ENCODE measurements at regions not wholly inside any gene's neighbourhood (a gene's known extent, or its start where the extent isn't known, plus 50 kb on each side); places are given as distances from the start of the nearest gene placed in this dataset.
A peak's percentile ranks its signal among the peaks of the same experiment; 100 is the strongest.

- ChIA-PET CTCF (interaction anchor here (1.5 kb wide), 1 partner anchor 10 kb away, joined by 4 read pairs; no protein-coding TSS in a partner anchor), POLR2A (no interaction called here)
- H3K4me3 ChIP-seq (ENCODE audit: low read depth, low read length): no peak overlapping the region
- TF ChIP-seq CTCF (IDR thresholded peaks at IDR 0.05; ENCODE audit: insufficient read depth, low read depth, low read length): no peak
- no peak for DNase-seq (ENCODE audit: low read depth)
- H3K36me3 ChIP-seq (ENCODE audit: control insufficient read depth, insufficient read depth, low read length): no peaks in the 10 kb centered on the region
- no peaks in the 10 kb centered on the region for H3K27me3 ChIP-seq (ENCODE audit: control insufficient read depth, insufficient read depth, low read length)
Measured at GRCh38 chr1:184875218-184875617, 99.1 kb downstream of the NIBAN1 start.

GRCh38 chr1:184870319-184870718 lies 104.0 kb downstream of the NIBAN1 start:
- no peaks in the 10 kb centered on the region for H3K36me3 ChIP-seq (ENCODE audit: control insufficient read depth, insufficient read depth, low read length)
- H3K4me3 ChIP-seq (ENCODE audit: low read depth, low read length): no peak overlapping the region
- DNase-seq (ENCODE audit: low read depth): no peak
- POLR2A ChIA-PET: no interaction called here
- TF ChIP-seq CTCF (IDR thresholded peaks at IDR 0.05; ENCODE audit: insufficient read depth, low read depth, low read length): no peak
- no peaks in the 10 kb centered on the region for H3K27me3 ChIP-seq (ENCODE audit: control insufficient read depth, insufficient read depth, low read length)
- CTCF ChIA-PET: no interaction called here

- DNase-seq (ENCODE audit: low read depth): no peak
- ChIA-PET POLR2A (no interaction called here), CTCF (interaction anchor here (0.6 to 1.4 kb wide), 3 partner anchors 13 to 63 kb away, joined by 3 to 4 read pairs (median 3); no protein-coding TSS in a partner anchor)
- no peak for TF ChIP-seq CTCF (IDR thresholded peaks at IDR 0.05; ENCODE audit: insufficient read depth, low read depth, low read length)
- Histone ChIP-seq H3K4me3 (ENCODE audit: low read depth, low read length) (no peak overlapping the region), H3K36me3 (ENCODE audit: control insufficient read depth, insufficient read depth, low read length) (no peaks in the 10 kb centered on the region), H3K27me3 (ENCODE audit: control insufficient read depth, insufficient read depth, low read length) (no peaks in the 10 kb centered on the region)
Measured at GRCh38 chr1:184867866-184868689, 106.2 kb downstream of the NIBAN1 start.

GRCh38 chr1:184866991-184867788 lies 107.1 kb downstream of the NIBAN1 start:
- no peaks in the 10 kb centered on the region for H3K27me3 ChIP-seq (ENCODE audit: control insufficient read depth, insufficient read depth, low read length)
- H3K4me3 ChIP-seq (ENCODE audit: low read depth, low read length): no peak overlapping the region
- no peak for TF ChIP-seq CTCF (IDR thresholded peaks at IDR 0.05; ENCODE audit: insufficient read depth, low read depth, low read length)
- POLR2A ChIA-PET: interaction anchor here (0.6 kb wide), 1 partner anchor 98 kb away, joined by 4 read pairs; no protein-coding TSS in a partner anchor
- peak; percentile 82 for DNase-seq (ENCODE audit: low read depth)
- no peaks in the 10 kb centered on the region for H3K36me3 ChIP-seq (ENCODE audit: control insufficient read depth, insufficient read depth, low read length)
- CTCF ChIA-PET: no interaction called here

GRCh38 chr1:184866586-184866985 lies 107.7 kb downstream of the NIBAN1 start:
- Histone ChIP-seq H3K27me3 (ENCODE audit: control insufficient read depth, insufficient read depth, low read length) (no peaks in the 10 kb centered on the region), H3K4me3 (ENCODE audit: low read depth, low read length) (no peak overlapping the region), H3K36me3 (ENCODE audit: control insufficient read depth, insufficient read depth, low read length) (no peaks in the 10 kb centered on the region)
- no peak for TF ChIP-seq CTCF (IDR thresholded peaks at IDR 0.05; ENCODE audit: insufficient read depth, low read depth, low read length)
- CTCF ChIA-PET: interaction anchor here (0.6 kb wide), 1 partner anchor 852 kb away, joined by 3 read pairs; no protein-coding TSS in a partner anchor
- POLR2A ChIA-PET: no interaction called here
- DNase-seq (ENCODE audit: low read depth): no peak
